Sciatic nerve (tissue), 2 donors: ENCODE measurements at regions not wholly inside any gene's neighbourhood (a gene's known extent, or its start where the extent isn't known, plus 50 kb on each side); places are given as distances from the start of the nearest gene placed in this dataset.

Experiments used
- ATAC-seq: fragments of 200-7000 bp; cut with Tn5 transposase; one replicate; pipeline ENCODE4 v1.9.1; 2020; ENCODE audit warnings: mild to moderate bottlenecking, moderate library complexity
- DNase-seq: peaks from one replicate; pipeline ENCODE4 v3.0.0-alpha.2; 2020; ENCODE audit warnings: low spot score
- intact Hi-C: fragments of 100-400 bp; cut with DNase I; formaldehyde crosslinking; loops from one replicate; pipeline ENCODE4 v1.14.2; 2022
- donor health status: DM: no; HTN: no; CAD: no.
- donor health status: DM: no; HTN: no; CAD: no.

DNA sequence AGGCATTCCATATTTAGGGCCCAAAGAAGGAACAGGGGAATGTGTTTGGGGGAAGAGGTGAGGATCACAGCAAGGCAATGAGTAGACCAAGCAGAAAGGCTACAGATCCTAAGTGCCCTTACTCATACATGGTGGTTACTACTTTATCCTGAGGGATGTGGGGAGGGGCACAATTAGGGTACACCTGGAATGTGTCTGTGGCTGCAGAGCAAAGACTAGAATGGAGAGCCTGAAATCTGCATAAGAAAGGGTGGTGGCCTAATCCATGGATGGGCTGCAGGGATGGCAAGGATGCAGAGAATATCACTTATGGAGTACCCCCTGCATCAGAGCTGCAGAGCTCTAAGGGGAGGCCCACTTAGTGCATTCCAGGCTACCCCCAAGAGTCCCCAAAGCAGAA lies 352.6 kb upstream of the TRPC7 start:
- ATAC-seq, result no peak
- intact Hi-C loops, result no loop called here
- no peak for DNase-seq

DNA sequence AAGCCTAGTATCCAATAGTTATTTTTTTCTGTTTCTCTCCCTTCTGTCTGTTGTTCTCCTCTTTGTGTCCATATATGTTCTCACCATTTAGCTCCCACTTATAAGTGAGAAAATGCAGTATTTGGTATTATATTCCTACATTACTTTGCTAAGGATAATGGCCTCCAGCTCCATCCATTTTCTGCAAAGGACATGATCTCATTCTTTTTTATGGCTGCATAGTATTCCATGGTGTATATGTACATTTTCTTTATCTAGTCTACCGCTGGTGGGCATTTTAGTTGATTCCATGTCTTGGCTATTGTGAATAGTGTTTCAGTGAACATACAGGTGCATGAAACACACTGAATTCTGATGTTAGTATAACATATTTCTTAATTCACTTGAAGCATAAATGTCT lies 348.9 kb upstream of the TRPC7 start:
- ATAC-seq (no peak), DNase-seq (no peak)
- intact Hi-C loops, result no loop called here

DNA sequence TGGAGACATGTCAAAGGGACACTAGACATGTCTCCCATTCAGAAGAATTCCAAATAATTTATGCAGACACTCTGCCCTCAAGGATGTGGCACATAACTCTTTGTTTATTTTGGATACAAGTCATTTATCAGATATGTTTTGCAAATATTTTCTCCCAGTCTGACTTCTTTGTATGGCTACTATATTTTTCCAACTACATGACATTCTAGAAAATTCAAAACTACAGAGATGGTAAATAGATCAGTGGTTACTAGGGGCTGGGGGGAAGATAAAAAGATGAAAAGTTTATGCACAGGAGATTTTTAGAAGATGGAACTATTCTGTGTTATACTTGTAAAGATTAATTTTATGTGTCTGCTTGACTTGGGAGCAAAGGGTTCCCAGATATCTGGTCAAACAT lies 347.3 kb upstream of the TRPC7 start:
- ATAC-seq (no peak), DNase-seq (no peak)
- intact Hi-C loops, result no loop called here

DNA sequence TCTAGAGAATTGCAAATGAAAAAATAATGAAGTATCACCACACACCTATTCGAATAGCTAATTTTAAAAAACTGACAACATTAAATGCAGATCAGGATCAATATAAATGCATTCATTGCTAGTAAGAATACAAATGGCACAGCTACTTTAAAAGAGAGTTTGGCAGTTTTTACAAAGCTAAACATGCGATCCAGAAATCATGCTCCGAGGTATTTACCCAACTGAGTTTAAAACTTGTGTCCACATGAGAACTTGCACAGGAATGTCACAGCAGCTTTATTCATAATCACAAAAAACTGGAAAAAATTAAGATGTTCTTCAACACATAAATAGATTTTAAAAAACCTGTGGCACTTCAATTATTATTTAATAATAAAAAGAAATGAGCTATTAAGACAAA lies 345.5 kb upstream of the TRPC7 start:
- DNase-seq, result no peak
- no peak for ATAC-seq
- intact Hi-C loops, result no loop called here

DNA sequence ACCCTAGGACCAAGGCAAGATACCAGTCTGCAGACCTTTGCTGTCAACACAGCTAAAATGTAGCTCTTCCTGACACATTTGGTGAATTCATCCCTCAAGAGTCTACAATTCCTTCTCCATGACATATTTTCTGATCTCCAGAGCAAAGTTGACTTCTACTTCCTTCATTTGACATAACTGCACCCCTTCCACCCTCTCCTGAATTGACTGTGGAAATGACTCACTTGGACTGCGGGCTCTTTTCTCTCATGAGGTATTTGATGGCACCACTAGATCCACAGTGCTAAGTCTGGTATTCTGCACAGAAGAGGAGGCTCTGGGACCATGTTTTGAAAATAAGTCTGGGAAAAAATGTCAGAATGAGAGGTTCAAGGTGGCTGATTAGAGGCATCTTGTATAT lies 338.4 kb upstream of the TRPC7 start:
- intact Hi-C loops, result no loop called here
- no peak for ATAC-seq

DNA sequence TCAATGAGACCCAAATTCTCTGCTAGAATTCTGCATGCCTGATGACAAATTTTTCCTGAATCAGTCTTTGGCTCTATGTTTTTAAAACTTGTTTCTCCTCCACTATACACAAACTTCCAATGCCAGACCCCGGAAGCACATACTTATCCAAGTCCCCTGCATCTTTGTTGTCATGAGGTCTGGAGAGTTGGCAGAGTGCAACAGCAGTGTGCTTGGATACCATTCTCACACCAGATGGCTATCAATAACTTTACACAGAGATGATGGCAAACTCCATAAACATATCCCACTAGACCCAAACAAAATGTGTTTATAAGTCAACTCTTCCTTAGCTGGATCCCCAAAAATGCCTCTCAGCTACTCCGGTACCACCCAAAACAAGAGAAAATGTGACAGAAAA lies 337.7 kb upstream of the TRPC7 start:
- ATAC-seq, result no peak
- intact Hi-C loops, result no loop called here
- no peak for DNase-seq

More for the DNA sequence above, 338.4 kb upstream of the TRPC7 start:
- no peak for DNase-seq

DNA sequence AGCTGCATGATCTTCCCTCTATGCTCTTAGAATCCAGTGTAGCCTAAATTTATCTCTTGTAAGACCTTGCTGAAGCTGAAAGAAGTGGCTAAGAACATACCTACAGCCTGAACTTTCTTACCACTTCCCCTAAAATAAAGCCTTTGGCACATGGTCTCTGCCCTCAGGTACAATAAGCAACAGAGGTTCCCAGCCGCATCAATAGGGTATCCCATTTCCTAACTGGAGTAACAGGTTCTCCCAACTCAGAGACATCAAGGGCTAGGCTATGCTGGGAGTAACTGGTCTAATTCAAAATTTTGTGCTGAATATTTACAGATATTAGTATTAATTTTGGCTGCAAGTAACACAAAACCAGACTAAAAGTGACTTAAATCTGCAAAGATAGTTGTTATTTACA lies 335.8 kb upstream of the TRPC7 start:
- no peak for ATAC-seq
- intact Hi-C loops, result no loop called here
- no peak for DNase-seq

DNA sequence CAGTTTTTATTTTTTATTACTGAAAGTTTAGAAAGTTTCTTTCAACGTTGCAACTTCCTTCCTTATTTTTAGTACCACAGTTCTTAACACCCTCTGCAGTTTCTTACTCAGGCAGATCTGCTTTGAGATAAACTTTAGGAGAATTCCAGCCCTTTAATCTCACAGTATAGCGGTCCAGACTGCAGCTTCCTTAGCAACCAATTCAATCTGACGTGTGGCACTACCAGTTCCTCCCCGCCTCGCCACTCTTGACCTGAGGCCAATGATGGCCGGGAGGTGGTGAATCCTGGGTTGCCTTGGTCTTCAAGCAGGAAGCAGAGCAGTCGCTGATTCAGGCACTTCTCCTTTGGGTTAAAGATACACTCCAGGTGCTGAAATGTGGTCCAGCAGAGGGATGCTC lies 334.3 kb upstream of the TRPC7 start:
- intact Hi-C loops, result no loop called here
- ATAC-seq, result no peak
- DNase-seq, result no peak

DNA sequence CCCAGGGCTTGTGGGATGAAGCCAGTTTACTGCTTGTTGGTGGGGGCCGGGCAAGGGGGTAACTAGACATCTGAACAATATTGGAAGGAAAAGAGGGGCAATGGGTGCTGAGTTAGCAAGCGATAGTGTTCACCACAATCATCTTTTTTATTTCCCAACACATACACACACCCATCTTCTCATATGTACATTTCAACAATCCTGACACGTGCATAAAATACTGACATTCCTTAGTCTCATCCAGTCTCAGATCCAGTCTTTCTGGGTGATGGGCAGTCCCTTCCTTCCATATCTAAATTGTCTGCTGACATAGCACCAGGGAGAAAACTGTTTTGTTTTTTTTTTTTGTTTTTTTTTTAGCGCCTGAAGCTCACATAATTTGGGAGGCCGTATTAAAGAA lies 333.6 kb upstream of the TRPC7 start:
- intact Hi-C loops, result no loop called here
- no peak for DNase-seq
- no peak for ATAC-seq

DNA sequence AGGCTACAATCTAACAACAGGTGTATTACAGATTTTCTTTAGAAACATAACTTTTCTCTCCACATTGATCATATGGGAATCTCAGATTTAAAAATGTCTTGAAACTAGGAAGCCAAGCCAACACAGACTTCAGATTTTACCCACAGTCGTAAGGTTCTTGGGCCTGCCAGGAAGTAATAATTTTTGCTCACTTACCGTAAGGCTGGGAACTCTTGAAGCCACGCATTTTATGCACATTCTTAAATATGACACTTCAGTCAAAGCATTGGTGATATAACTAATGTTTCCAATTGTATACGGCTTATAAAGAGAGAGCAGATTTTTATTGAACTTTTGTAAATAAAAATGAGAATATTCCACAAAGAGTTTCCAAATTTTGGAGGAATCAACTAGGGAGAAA lies 328.9 kb upstream of the TRPC7 start:
- intact Hi-C loops, result no loop called here

DNA sequence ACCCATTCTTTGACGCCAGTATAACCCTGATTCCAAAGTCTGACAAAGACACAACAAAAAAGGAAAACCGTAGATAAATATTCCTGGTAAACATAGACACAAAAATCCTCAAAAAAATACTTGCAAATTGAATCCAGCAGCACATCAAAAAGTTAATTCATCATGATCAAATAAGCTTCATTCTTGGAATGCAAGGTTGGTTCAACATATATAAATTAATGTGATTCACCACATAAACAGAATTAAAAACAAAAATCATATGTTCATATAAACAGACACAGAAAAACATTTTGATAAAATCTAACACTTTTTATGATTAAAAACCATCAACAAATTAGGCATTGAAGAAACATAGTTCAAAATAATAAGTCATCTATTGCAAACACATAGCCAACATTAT lies 324.2 kb upstream of the TRPC7 start:
- intact Hi-C loops, result no loop called here
- ATAC-seq (no peak), DNase-seq (no peak)

More for the DNA sequence above, 328.9 kb upstream of the TRPC7 start:
- no peak for ATAC-seq
- DNase-seq, result no peak

DNA sequence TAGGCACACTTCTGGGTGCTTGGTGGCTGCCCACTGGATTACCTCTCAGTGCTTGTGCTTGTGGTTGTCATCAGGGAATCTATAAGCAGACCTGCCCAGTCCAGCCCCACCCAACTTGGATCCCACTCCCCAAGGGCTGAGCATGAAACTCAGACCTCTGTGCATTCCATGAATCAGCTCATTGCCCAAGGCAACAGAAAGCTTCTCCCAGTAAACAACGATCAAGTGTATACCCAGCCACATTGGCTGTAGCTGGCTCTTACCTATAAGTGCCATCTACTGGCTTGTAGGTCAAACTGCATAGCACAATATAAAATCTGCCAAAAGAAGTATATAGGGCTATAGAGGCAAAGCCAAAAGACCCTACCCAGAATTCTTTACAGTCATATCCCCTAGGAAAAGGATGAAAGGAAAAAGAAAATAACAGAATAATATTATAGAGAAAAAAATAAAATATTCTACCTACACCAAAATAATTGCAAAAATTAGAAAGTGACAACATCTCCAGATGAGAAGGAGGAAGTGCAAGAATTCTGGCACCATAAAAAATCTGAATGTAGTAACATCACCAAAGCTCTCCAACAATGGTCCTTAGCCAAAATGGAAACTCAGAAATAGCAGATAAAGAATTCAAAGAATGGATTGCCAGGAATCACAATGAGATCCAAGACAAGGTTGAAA lies 321.0 kb upstream of the TRPC7 start:
- no peak for ATAC-seq
- intact Hi-C loops, result no loop called here
- no peak for DNase-seq

DNA sequence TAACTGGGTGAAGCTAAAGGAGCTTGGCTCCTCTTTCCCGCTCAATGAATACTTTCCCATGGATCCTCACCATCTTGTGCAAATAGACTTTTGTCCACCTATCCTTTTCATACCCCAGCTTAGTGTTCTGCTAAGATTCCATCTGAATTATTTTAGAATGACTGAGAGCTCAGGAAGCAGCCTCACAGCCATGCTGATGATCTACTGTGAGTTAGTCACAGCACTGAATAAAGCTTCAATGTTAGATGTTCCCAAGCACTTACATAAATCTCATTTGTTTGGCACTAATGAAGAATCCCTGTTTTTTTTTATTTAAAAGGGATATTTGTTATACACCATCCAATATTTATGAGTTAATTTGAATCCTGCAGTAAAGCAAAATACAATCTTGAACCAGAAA lies 317.6 kb upstream of the TRPC7 start:
- ATAC-seq (no peak), DNase-seq (no peak)
- intact Hi-C loops, result no loop called here

DNA sequence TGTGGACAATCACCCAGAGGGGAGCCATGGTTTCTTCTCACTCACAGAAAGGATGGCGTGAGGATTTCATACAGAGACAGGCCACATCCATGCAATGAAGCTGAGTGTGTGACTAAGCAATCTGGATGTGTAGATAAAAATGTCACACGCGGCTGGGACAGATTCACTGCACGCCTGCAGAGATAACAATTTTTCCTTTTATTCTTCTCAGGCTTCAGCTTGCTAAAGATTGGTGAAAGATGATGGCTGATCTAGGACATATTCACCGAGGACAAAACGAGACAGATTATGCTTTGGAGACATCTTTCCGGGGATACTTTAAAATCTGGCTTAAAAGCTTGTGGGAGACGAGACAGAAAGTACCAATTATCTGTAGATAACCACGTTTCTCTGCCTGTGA lies 313.9 kb upstream of the TRPC7 start:
- intact Hi-C loops, result no loop called here
- no peak for ATAC-seq
- DNase-seq, result no peak

DNA sequence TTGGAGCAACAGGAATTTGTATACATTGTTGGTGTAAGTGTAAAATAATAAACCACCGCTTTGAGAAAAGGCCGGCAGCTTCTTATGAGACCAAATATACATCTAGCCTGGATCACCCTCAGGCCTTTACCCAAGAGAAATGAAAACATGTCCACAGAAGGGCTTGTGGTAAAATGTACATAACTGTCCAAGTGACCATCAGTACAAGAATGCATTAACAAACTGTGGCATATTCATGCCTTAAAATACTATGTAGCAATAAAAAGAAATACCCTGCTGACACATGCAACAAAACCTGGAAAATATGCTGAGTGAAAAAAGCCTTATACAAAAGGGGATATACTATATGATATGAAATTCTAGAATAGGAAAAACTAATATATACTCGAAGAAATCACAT lies 311.9 kb upstream of the TRPC7 start:
- intact Hi-C loops, result no loop called here
- ATAC-seq (no peak), DNase-seq (no peak)

DNA sequence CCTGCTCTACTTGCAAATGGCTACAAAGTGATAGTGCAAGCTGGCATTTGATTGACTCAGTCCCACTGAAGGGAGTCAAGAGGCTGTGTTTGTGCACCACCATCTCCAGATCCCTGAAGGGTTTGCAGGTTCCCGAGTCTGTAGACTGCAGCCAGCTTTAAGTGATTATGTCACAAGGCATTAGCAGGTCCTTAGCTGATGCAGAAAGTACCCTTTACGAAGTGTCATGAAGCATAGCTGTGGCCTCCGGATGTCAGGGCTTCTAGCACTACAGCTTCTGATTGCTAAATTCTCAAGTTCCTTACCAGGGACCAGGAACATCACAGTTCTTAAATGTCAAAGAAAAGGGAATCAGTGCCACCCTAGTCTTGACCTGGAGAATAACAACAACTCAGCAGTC lies 311.3 kb upstream of the TRPC7 start:
- intact Hi-C loops, result no loop called here
- ATAC-seq (no peak), DNase-seq (no peak)

DNA sequence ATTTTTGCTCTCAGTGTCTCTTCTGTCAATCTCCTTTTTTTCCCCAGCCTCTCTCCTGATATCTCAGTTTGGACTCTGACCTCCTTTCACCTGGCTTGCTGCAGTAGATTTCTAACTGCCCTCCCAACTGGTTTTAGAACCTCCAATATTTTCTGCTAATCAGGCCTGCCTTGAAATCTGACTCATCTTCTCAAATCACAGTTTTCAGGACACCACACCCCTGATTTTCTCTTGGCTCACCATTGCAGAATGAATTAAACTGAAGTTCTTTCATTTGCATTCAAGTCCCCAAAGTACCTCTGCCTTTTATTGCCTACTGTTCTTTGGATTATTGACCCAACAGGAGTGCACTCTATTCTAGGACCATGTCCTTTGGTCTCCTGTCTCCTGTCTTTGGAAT lies 310.4 kb upstream of the TRPC7 start:
- intact Hi-C loops, result no loop called here
- no peak for DNase-seq
- no peak for ATAC-seq

DNA sequence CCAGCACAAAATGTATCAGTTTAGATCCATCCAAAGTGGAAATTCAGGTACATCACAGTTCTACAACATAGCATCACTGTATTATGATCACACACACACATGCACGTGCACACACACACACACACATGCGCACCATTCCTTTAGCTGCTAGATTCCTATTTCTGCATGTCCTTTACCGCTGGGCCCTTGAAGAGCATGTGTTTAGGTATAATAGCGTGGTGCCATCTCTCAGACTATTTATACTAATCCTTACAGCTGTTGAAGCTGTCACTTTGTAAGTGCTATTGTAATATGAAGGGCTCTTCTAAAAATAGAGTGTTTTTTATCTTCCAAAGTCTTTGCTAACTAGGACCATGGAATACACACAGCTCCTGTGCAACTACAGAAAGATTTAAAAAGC lies 308.8 kb upstream of the TRPC7 start:
- DNase-seq (no peak), ATAC-seq (no peak)
- intact Hi-C loops, result no loop called here

DNA sequence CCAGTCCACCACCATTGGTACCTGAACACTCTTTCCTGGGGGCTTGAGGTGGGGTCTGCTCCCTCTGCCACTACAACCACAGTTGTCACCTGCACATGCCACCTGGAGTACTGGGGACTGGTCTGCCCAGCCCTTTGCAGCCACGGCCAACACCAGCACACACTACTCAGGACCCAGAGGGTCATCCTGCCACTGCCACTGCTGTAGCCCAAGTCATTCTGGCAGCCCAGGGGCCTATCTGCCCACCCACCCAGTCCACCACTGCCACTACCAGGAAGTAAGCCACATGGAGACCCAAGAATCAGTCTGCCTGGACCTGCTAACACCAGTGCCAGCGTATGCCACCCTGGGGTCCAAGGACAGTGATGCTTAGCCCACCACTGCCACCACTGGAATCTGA lies 302.4 kb upstream of the TRPC7 start:
- ATAC-seq, result no peak
- intact Hi-C loops, result no loop called here
- no peak for DNase-seq

DNA sequence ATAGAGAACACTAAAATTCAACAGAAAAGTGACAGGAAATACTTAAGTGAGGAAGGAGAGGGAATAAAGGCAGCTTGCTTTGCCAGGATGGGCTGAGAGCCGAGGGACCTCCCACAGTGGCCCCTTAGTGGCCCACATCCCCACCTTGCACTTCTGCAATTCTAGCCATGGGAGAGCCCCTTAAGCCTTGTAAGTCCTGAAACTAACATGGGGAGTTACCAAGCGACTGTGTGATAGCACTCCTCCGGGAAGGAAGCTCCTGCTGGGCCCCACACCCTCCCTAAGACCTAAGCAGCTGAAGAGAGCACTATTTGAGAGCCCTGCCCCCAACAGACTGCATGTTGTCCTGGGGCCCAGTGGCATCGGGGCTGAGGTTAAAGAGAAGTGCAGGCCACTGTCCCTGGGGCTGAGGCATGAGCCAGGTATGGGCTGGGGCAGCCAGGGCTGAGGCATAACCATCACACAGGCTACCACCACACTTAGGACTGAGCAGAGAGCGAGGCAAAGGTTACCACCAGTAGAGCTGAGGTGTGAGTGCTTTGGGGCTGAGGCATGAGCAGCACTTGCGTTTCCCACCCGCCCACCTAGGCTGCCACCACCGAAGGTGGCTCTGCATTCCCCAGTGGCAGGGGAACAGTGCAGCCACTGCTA lies 301.8 kb upstream of the TRPC7 start:
- intact Hi-C loops, result no loop called here
- DNase-seq, result no peak
- no peak for ATAC-seq

DNA sequence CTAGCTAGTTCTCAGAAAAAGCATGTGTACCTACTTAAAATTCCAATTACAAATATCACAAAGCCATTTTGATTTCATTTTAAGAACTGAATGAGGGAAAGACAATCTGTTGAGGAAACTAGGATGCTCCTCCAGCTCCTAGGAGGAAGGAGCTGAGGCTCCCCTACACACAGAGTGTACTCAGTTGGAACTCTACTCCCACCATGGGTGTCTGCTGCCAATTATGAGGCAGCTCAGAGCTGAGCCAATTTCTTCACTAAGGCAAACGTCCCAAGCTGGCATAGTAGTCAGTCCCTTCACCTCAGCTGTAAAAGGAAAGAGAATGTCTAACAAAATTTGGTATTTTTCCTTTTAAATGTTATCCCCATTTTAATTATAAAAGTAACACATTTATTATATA lies 300.0 kb upstream of the TRPC7 start:
- DNase-seq, result no peak
- intact Hi-C loops, result no loop called here
- ATAC-seq, result no peak
